Activated naive CD4-positive, alpha-beta T cell treated with anti-CD3 and anti-CD28 coated beads for 36 hours (primary cell): ENCODE measurements at regions not wholly inside any gene's neighbourhood (a gene's known extent, or its start where the extent isn't known, plus 50 kb on each side); places are given as distances from the start of the nearest gene placed in this dataset.

Experiments
- CTCF ChIA-PET: fragments of 350-600 bp; sonication (Branson Sonifier 250); formaldehyde crosslinking; loops from one replicate; lab custom pipeline; 2021; ENCODE audit warnings: antibody characterized with exemption; lab: Charles Lee
- DNase-seq: peaks from one replicate; pipeline ENCODE4 v3.0.0-alpha.2; 2020
- H3K27ac Mint-ChIP-seq: one replicate; pipeline ENCODE4 v1.8.0; 2021; ENCODE audit warnings: mild to moderate bottlenecking, mixed read lengths
- H3K27me3 Mint-ChIP-seq: one replicate; pipeline ENCODE4 v1.8.0; 2021; ENCODE audit warnings: low read depth, mixed read lengths
- H3K36me3 Mint-ChIP-seq: one replicate; pipeline ENCODE4 v1.8.0; 2021; ENCODE audit warnings: low read depth, mixed read lengths
- H3K4me1 Mint-ChIP-seq: one replicate; pipeline ENCODE4 v1.8.0; 2021; ENCODE audit warnings: low read depth, mixed read lengths
- H3K4me3 Mint-ChIP-seq: one replicate; pipeline ENCODE4 v1.8.0; 2021; ENCODE audit warnings: mild to moderate bottlenecking, moderate library complexity, mixed read lengths
- H3K9me3 Mint-ChIP-seq: one replicate; pipeline ENCODE4 v1.8.0; 2021; ENCODE audit warnings: mixed read lengths
- intact Hi-C: fragments of 100-400 bp; cut with micrococcal nuclease; formaldehyde crosslinking; loops from one replicate; pipeline ENCODE4 v1.15.1; 2023

- H3K36me3 Mint-ChIP-seq = no peaks in the 10 kb centered on the region
- H3K4me1 Mint-ChIP-seq = no peaks in the 10 kb centered on the region
- H3K4me3 Mint-ChIP-seq = no peak overlapping the region
- no peak overlapping the region for H3K27ac Mint-ChIP-seq
- intact Hi-C loops = no loop called here
- H3K9me3 Mint-ChIP-seq = peaks cover 1% of the 10 kb centered on the region
- DNase-seq = no peak
- CTCF ChIA-PET = no interaction called here
- no peaks in the 10 kb centered on the region for H3K27me3 Mint-ChIP-seq
Measured at GRCh38 chr3:6108957-6109356, 752.0 kb upstream of the GRM7 start.

DNA sequence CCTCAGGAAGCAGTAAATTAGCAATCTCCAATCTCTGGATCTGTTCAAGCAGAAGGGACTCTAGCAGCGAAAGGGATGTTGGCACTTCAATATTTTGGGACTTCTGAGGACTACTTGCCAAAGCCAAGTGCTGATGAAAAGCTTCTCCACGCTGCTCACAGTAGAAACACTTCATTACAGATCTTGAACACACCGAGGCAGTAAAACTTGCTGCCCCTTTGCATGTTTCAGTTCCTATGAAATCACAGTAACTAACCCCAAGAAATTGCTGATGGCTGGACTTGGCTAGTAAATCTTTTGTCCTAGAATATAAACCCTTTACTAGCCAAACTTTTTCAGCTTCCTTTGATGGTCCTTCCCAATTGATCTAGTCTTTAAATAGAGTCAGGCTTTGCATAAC is 750.5 kb upstream of the GRM7 start:
- Mint-ChIP-seq H3K9me3 (peaks cover 1% of the 10 kb centered on the region), H3K4me1 (no peaks in the 10 kb centered on the region), H3K4me3 (no peak overlapping the region), H3K27me3 (no peaks in the 10 kb centered on the region), H3K27ac (no peak overlapping the region), H3K36me3 (no peaks in the 10 kb centered on the region)
- CTCF ChIA-PET = no interaction called here
- no peak for DNase-seq
- intact Hi-C loops = no loop called here

DNA sequence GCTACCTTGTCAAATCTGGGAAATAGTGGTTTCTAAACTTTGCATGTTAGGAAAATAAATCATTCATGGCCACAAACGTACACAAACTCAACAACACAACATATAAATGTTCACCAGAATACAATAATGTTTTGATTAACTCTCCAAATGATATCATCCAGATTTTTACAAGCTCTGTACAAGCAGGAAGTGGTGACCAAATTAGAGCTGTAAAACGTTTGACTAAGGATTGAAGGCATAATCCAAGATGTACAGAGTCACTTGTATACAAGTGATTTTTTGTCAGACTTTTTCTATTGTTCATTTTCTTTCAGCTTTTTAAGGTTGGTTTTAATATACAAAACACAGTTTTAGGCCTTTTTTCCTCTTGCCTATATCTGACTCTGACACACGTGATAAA is 748.4 kb upstream of the GRM7 start:
- H3K36me3 Mint-ChIP-seq = no peaks in the 10 kb centered on the region

GRCh38 chr3:6113338-6113737 is 747.6 kb upstream of the GRM7 start:
- H3K9me3 Mint-ChIP-seq = peaks cover 2% of the 10 kb centered on the region
- H3K4me1 Mint-ChIP-seq = no peaks in the 10 kb centered on the region
- no peaks in the 10 kb centered on the region for H3K36me3 Mint-ChIP-seq
- CTCF ChIA-PET = no interaction called here
- DNase-seq = no peak
- no peak overlapping the region for H3K4me3 Mint-ChIP-seq
- intact Hi-C loops = no loop called here
- no peaks in the 10 kb centered on the region for H3K27me3 Mint-ChIP-seq
- no peak overlapping the region for H3K27ac Mint-ChIP-seq

More for the DNA sequence above, 748.4 kb upstream of the GRM7 start:
- H3K4me3 Mint-ChIP-seq = no peak overlapping the region
- no peak for DNase-seq
- peaks cover 2% of the 10 kb centered on the region for H3K9me3 Mint-ChIP-seq
- no peaks in the 10 kb centered on the region for H3K27me3 Mint-ChIP-seq
- no peaks in the 10 kb centered on the region for H3K4me1 Mint-ChIP-seq
- no peak overlapping the region for H3K27ac Mint-ChIP-seq
- intact Hi-C loops = no loop called here
- CTCF ChIA-PET = no interaction called here

DNA sequence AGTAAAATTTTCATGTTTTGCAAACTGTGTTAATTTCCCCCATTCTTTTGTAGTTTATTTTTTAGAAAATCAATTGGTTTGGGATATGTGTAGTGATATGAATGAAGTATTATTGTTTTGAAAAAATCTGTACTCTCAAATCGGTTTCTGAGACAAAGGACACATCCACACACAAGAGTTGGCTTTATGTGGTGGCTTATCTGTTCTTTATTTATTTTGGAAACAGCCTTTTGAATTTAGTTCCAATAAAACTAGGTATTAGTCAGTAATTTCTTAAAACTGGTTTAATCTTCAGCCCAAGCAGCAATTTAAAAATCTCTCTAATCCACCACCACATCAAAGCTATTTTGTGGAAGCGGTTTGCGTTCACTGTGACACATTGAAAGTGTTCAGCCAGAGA is 741.5 kb upstream of the GRM7 start:
- H3K4me1 Mint-ChIP-seq = no peaks in the 10 kb centered on the region
- H3K4me3 Mint-ChIP-seq = no peak overlapping the region
- CTCF ChIA-PET = no interaction called here
- H3K36me3 Mint-ChIP-seq = no peaks in the 10 kb centered on the region
- no peak overlapping the region for H3K27ac Mint-ChIP-seq
- DNase-seq = no peak
- H3K27me3 Mint-ChIP-seq = no peaks in the 10 kb centered on the region
- H3K9me3 Mint-ChIP-seq = peaks cover 2% of the 10 kb centered on the region
- intact Hi-C loops = no loop called here

GRCh38 chr3:6120786-6121185 is 740.1 kb upstream of the GRM7 start:
- Mint-ChIP-seq H3K4me1 (no peaks in the 10 kb centered on the region), H3K36me3 (no peaks in the 10 kb centered on the region), H3K9me3 (peaks cover under 1% of the 10 kb centered on the region), H3K4me3 (no peak overlapping the region), H3K27me3 (no peaks in the 10 kb centered on the region), H3K27ac (no peak overlapping the region)
- no peak for DNase-seq
- CTCF ChIA-PET = no interaction called here
- intact Hi-C loops = no loop called here

- no peak overlapping the region for H3K27ac Mint-ChIP-seq
- CTCF ChIA-PET = no interaction called here
- H3K4me1 Mint-ChIP-seq = no peaks in the 10 kb centered on the region
- intact Hi-C loops = no loop called here
- H3K9me3 Mint-ChIP-seq = no peaks in the 10 kb centered on the region
- no peak for DNase-seq
- no peaks in the 10 kb centered on the region for H3K36me3 Mint-ChIP-seq
- no peaks in the 10 kb centered on the region for H3K27me3 Mint-ChIP-seq
- H3K4me3 Mint-ChIP-seq = no peak overlapping the region
Measured at GRCh38 chr3:6124875-6125274, 736.0 kb upstream of the GRM7 start.

GRCh38 chr3:6125520-6125919 is 735.4 kb upstream of the GRM7 start:
- Mint-ChIP-seq H3K27ac (no peak overlapping the region), H3K4me1 (no peaks in the 10 kb centered on the region), H3K27me3 (no peaks in the 10 kb centered on the region), H3K36me3 (no peaks in the 10 kb centered on the region), H3K4me3 (no peak overlapping the region), H3K9me3 (peaks cover 3% of the 10 kb centered on the region)
- DNase-seq = no peak
- intact Hi-C loops = no loop called here
- CTCF ChIA-PET = no interaction called here

DNA sequence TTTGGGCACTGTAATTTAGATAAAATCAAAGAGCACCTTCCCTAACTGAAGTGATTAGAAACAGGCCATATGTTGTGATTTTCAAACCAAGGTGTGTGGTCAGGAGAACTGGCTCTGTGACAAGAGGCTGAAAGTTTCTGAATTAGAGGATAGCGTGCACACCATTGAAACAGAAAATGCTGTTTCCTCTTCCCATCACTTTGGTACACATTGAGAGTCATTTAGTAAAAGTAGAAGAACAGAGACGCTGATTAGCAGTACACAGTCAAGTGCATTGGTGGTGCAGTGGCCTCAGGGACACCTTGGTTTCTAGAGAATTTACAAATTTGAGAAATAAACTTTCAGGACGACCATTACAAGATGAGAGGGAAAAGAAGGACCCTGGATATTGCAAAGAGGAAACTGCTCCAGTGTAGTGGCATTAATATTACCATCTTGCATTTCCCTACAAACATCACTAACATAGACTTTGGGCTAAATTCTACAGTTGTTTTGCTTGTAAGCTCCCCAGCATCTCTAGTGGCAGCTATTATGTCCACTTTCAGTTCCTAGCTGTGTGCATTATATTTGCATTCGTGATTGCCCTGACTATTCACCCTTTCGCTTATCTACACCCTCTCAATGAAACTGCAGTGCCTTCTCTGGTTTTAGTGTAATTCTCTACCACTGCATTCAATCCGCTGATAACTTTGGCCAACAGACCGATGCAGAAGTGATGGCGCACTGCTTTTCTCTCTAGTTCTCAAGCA is 728.1 kb upstream of the GRM7 start:
- CTCF ChIA-PET = no interaction called here
- DNase-seq = no peak
- Mint-ChIP-seq H3K36me3 (no peaks in the 10 kb centered on the region), H3K27ac (no peak overlapping the region), H3K27me3 (no peaks in the 10 kb centered on the region), H3K4me3 (no peak overlapping the region), H3K4me1 (no peaks in the 10 kb centered on the region), H3K9me3 (peaks cover 3% of the 10 kb centered on the region)
- intact Hi-C loops = no loop called here

- intact Hi-C loops = no loop called here
- Mint-ChIP-seq H3K4me1 (no peaks in the 10 kb centered on the region), H3K36me3 (no peaks in the 10 kb centered on the region), H3K27ac (no peak overlapping the region), H3K27me3 (no peaks in the 10 kb centered on the region), H3K9me3 (peaks cover 5% of the 10 kb centered on the region), H3K4me3 (no peak overlapping the region)
- DNase-seq = no peak
- CTCF ChIA-PET = no interaction called here
Measured at GRCh38 chr3:6142707-6143106, 718.2 kb upstream of the GRM7 start.

GRCh38 chr3:6147883-6148282 is 713.0 kb upstream of the GRM7 start:
- H3K27ac Mint-ChIP-seq = no peak overlapping the region
- no peaks in the 10 kb centered on the region for H3K36me3 Mint-ChIP-seq
- H3K4me1 Mint-ChIP-seq = no peaks in the 10 kb centered on the region
- H3K27me3 Mint-ChIP-seq = no peaks in the 10 kb centered on the region
- peaks cover 10% of the 10 kb centered on the region for H3K9me3 Mint-ChIP-seq
- CTCF ChIA-PET = no interaction called here
- H3K4me3 Mint-ChIP-seq = no peak overlapping the region
- DNase-seq = no peak
- intact Hi-C loops = no loop called here

DNA sequence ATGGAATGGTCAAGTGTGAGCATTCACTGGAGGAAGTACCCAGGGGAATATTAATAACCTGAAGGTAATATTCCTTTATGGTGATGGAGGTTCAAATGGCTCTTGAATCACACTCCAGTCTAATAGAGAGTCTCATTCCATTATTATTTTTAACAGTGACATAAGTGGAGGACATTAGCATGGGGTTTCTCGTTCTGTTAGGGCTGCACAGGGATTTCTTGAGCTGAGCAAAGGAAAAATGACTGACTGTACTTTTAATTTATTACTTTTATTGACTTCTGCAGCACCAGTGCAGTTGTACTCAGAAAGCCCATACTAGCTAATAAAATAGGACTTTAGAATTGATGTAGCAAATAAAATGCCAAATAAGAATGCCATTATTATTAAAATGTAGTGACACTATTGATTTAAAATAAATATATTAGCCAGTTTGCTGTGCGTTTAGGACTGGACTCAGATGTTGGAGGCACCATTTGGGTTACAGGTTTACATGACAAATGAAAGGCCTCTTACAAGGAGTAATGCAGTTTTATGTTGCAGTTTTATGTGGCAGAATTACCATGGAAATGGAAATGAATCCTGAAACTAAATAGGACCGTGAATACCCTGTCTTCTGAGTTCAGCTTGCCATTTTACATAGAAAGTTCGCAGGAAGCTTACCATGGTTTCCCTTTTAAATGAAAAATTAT is 705.1 kb upstream of the GRM7 start:
- H3K9me3 Mint-ChIP-seq = no peaks in the 10 kb centered on the region
- CTCF ChIA-PET = no interaction called here
- no peaks in the 10 kb centered on the region for H3K27me3 Mint-ChIP-seq
- intact Hi-C loops = no loop called here
- H3K36me3 Mint-ChIP-seq = no peaks in the 10 kb centered on the region
- H3K4me3 Mint-ChIP-seq = no peak overlapping the region
- no peaks in the 10 kb centered on the region for H3K4me1 Mint-ChIP-seq
- no peak for DNase-seq
- no peak overlapping the region for H3K27ac Mint-ChIP-seq

DNA sequence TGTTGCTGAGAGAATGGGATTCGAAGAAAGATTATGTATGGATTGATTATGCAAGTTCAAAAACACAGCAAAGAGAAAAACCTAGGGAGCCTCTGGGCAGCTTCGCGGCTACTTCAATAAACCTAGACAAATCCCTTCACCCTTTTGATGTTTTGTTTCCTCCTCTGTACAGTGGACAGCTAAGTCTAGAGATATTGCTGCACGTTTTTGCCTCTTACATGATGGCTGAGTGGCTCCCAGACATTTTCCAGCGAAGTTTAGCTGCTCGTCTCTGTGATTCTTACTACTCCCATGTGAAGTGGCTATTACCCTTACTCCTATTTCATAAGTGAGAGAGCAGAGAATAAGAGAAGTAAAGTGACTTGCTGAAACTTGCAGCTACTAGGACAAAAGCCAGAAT is 695.0 kb upstream of the GRM7 start:
- CTCF ChIA-PET = no interaction called here
- Mint-ChIP-seq H3K36me3 (no peaks in the 10 kb centered on the region), H3K9me3 (no peaks in the 10 kb centered on the region), H3K4me1 (no peaks in the 10 kb centered on the region), H3K27ac (no peak overlapping the region), H3K27me3 (no peaks in the 10 kb centered on the region), H3K4me3 (no peak overlapping the region)
- DNase-seq = no peak
- intact Hi-C loops = no loop called here
